ENCODE measurements at regions not wholly inside any gene's neighbourhood (a gene's known extent, or its start where the extent isn't known, plus 50 kb on each side); places are given as distances from the start of the nearest gene placed in this dataset.

GRCh38 chr7:91609525-91609924, 271.0 kb downstream of the MTERF1 start:
- TF ChIP-seq CTCF (IDR thresholded peaks at IDR 0.05) (no peak), POLR2AphosphoS5 (IDR thresholded peaks at IDR 0.05; ENCODE audit: low read depth, low read length) (no peak), SIN3A (IDR thresholded peaks at IDR 0.05; ENCODE audit: borderline replicate concordance, insufficient read depth, low read depth, low read length) (no peak), REST (IDR thresholded peaks at IDR 0.05; ENCODE audit: insufficient read depth in 1 of 2, low read depth in 2 of 2, low read length in 1 of 2) (no peak), TCF7L2 (IDR thresholded peaks at IDR 0.05; ENCODE audit: low read depth, low read length) (no peak)

Data from Panc1 (cell line).